Activated CD8-positive, alpha-beta T cell treated with anti-CD3 and anti-CD28 coated beads for 36 hours (primary cell): ENCODE measurements at regions not wholly inside any gene's neighbourhood (a gene's known extent, or its start where the extent isn't known, plus 50 kb on each side); places are given as distances from the start of the nearest gene placed in this dataset.

Experiments used
- ATAC-seq: fragments of 200-7000 bp; cut with Tn5 transposase; one replicate; pipeline ENCODE4 v1.10.0; 2021; ENCODE audit warnings: mild to moderate bottlenecking, moderate library complexity
- CTCF ChIA-PET: fragments of 350-600 bp; sonication (Branson Sonifier 250); formaldehyde crosslinking; loops from one replicate; lab custom pipeline; 2021; ENCODE audit warnings: antibody characterized with exemption; lab: Charles Lee
- POLR2A ChIA-PET: fragments of 350-600 bp; sonication (Branson Sonifier 250); formaldehyde crosslinking; loops from one replicate; lab custom pipeline; 2021; ENCODE audit warnings: antibody characterized with exemption; lab: Charles Lee
- DNase-seq: peaks from one replicate; pipeline ENCODE4 v3.0.0-alpha.2; 2020
- H3K27ac Mint-ChIP-seq: one replicate; pipeline ENCODE4 v1.8.0; 2021; ENCODE audit warnings: mild to moderate bottlenecking, mixed read lengths
- H3K27me3 Mint-ChIP-seq: one replicate; pipeline ENCODE4 v1.8.0; 2021; ENCODE audit warnings: mixed read lengths
- H3K36me3 Mint-ChIP-seq: one replicate; pipeline ENCODE4 v1.8.0; 2021; ENCODE audit warnings: low read depth, mixed read lengths
- H3K4me1 Mint-ChIP-seq: one replicate; pipeline ENCODE4 v1.8.0; 2021; ENCODE audit warnings: low read depth, mixed read lengths
- H3K4me3 Mint-ChIP-seq: one replicate; pipeline ENCODE4 v1.8.0; 2021; ENCODE audit warnings: mild to moderate bottlenecking, moderate library complexity, mixed read lengths
- H3K9me3 Mint-ChIP-seq: one replicate; pipeline ENCODE4 v1.8.0; 2021; ENCODE audit warnings: mixed read lengths
- CTCF ChIP-seq: fragments of 200-600 bp; IDR thresholded peaks from one replicate; pipeline ENCODE4 v1.8.0; 2022; ENCODE audit warnings: antibody characterized with exemption, mild to moderate bottlenecking
- intact Hi-C: fragments of 100-400 bp; cut with micrococcal nuclease; formaldehyde crosslinking; loops from one replicate; pipeline ENCODE4 v1.10.0; 2022

- intact Hi-C loops, result no loop called here
- DNase-seq (no peak), ATAC-seq (no peak)
- Mint-ChIP-seq H3K27ac (no peak overlapping the region), H3K36me3 (no peaks in the 10 kb centered on the region), H3K27me3 (peaks cover 5% of the 10 kb centered on the region), H3K9me3 (peaks cover 2% of the 10 kb centered on the region), H3K4me3 (no peak overlapping the region), H3K4me1 (peaks cover 2% of the 10 kb centered on the region)
- TF ChIP-seq CTCF, result no peak
- CTCF ChIA-PET, result no interaction called here
- POLR2A ChIA-PET, result no interaction called here
These were observed 115.2 kb downstream of the DLL1 start for GRCh38 chr6:170175644-170176135.

GRCh38 chr6:170174771-170175643 lies 115.9 kb downstream of the DLL1 start:
- peaks cover 2% of the 10 kb centered on the region for H3K9me3 Mint-ChIP-seq
- H3K4me1 Mint-ChIP-seq, result peaks cover 2% of the 10 kb centered on the region
- CTCF ChIA-PET, result no interaction called here
- no peak for TF ChIP-seq CTCF
- intact Hi-C loops, result no loop called here
- DNase-seq (no peak), ATAC-seq (no peak)
- no peak overlapping the region for H3K27ac Mint-ChIP-seq
- peaks cover 5% of the 10 kb centered on the region for H3K27me3 Mint-ChIP-seq
- POLR2A ChIA-PET, result no interaction called here
- H3K36me3 Mint-ChIP-seq, result no peaks in the 10 kb centered on the region
- no peak overlapping the region for H3K4me3 Mint-ChIP-seq

- no peak for DNase-seq
- H3K36me3 Mint-ChIP-seq, result no peaks in the 10 kb centered on the region
- no peak for TF ChIP-seq CTCF
- intact Hi-C loops, result no loop called here
- CTCF ChIA-PET, result no interaction called here
- peaks cover 5% of the 10 kb centered on the region for H3K27me3 Mint-ChIP-seq
- no peak overlapping the region for H3K4me3 Mint-ChIP-seq
- H3K9me3 Mint-ChIP-seq, result peaks cover 2% of the 10 kb centered on the region
- H3K27ac Mint-ChIP-seq, result no peak overlapping the region
- peaks cover 2% of the 10 kb centered on the region for H3K4me1 Mint-ChIP-seq
- no peak for ATAC-seq
- POLR2A ChIA-PET, result no interaction called here
These were observed 116.6 kb downstream of the DLL1 start for GRCh38 chr6:170174124-170174770.

GRCh38 chr6:170173335-170173881 lies 117.5 kb downstream of the DLL1 start:
- intact Hi-C loops, result no loop called here
- H3K4me1 Mint-ChIP-seq, result peaks cover 2% of the 10 kb centered on the region
- H3K36me3 Mint-ChIP-seq, result no peaks in the 10 kb centered on the region
- TF ChIP-seq CTCF, result no peak
- no peak overlapping the region for H3K27ac Mint-ChIP-seq
- ChIA-PET POLR2A (no interaction called here), CTCF (no interaction called here)
- peaks cover 2% of the 10 kb centered on the region for H3K9me3 Mint-ChIP-seq
- ATAC-seq (no peak), DNase-seq (no peak)
- H3K4me3 Mint-ChIP-seq, result no peak overlapping the region
- H3K27me3 Mint-ChIP-seq, result peaks cover 5% of the 10 kb centered on the region

- H3K9me3 Mint-ChIP-seq, result peaks cover 2% of the 10 kb centered on the region
- DNase-seq (no peak), ATAC-seq (no peak)
- H3K27ac Mint-ChIP-seq, result no peak overlapping the region
- intact Hi-C loops, result no loop called here
- no peaks in the 10 kb centered on the region for H3K36me3 Mint-ChIP-seq
- peaks cover 2% of the 10 kb centered on the region for H3K4me1 Mint-ChIP-seq
- TF ChIP-seq CTCF, result no peak
- H3K4me3 Mint-ChIP-seq, result no peak overlapping the region
- ChIA-PET CTCF (no interaction called here), POLR2A (no interaction called here)
- H3K27me3 Mint-ChIP-seq, result peaks cover 8% of the 10 kb centered on the region
These were observed 118.0 kb downstream of the DLL1 start for GRCh38 chr6:170172825-170173256.
